ENCODE measurements at regions not wholly inside any gene's neighbourhood (a gene's known extent, or its start where the extent isn't known, plus 50 kb on each side); places are given as distances from the start of the nearest gene placed in this dataset.

DNA sequence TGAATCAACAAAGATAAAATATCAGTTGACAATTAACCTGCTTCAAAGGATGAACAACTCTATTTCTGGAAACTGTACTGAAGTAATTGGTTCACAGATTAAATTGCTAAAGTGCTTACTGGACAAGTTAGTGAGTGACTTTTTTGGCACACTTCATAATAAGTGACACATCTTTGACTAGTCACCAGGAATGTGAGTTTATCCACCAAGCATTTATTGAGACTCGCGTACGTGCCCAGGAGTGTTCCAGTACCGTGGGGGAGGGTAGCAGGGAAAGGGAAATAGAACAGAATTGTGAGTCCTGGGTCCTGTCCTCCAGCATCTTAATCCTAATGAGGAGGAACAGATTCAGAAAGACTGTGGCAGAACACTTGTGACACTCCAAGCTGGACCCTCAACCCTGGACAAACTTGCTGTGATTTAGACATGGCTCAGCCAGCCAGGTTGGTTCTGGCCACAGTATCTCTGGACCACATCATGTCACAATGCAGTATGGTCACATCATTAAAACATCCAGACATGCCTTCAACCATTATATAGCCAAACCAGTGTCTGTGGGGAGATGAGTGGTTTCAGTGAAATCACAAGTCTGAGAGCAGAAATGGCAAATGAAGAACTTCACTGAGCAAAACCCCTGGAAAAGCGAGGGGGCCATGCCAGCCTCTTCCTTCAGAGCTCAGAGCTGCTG lies 623.1 kb downstream of the BNC2 start:
- no peak overlapping the region for H3K27ac Mint-ChIP-seq
- no peaks in the 10 kb centered on the region for H3K36me3 Mint-ChIP-seq (ENCODE audit: low read depth)
- no peaks in the 10 kb centered on the region for H3K4me1 Mint-ChIP-seq (ENCODE audit: low read depth)
- no peak overlapping the region for H3K4me3 Mint-ChIP-seq
- H3K27me3 Mint-ChIP-seq (ENCODE audit: low read depth), result no peaks in the 10 kb centered on the region
- no peaks in the 10 kb centered on the region for H3K9me3 Mint-ChIP-seq

DNA sequence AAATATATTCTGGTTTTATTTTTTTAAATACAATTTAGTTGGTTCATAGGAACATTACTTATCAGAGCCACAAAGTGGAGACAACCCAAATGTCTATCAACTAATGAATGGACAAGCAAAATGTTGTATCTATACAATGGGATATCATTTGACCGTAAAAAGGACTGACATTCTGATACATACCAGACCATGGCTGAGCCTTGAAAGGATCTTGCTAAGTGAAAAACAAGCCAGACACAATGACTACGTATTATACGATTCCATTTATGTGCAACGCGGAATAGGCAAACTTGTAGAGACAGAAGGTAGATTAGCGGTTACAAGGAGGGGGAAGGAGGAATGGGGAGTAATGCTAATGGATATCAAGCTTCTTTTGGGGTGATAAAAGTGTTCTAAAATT lies 621.6 kb downstream of the BNC2 start:
- H3K4me3 Mint-ChIP-seq, result no peak overlapping the region
- no peaks in the 10 kb centered on the region for H3K27me3 Mint-ChIP-seq (ENCODE audit: low read depth)
- H3K36me3 Mint-ChIP-seq (ENCODE audit: low read depth), result no peaks in the 10 kb centered on the region
- no peaks in the 10 kb centered on the region for H3K4me1 Mint-ChIP-seq (ENCODE audit: low read depth)
- H3K9me3 Mint-ChIP-seq, result no peaks in the 10 kb centered on the region
- H3K27ac Mint-ChIP-seq, result no peak overlapping the region

DNA sequence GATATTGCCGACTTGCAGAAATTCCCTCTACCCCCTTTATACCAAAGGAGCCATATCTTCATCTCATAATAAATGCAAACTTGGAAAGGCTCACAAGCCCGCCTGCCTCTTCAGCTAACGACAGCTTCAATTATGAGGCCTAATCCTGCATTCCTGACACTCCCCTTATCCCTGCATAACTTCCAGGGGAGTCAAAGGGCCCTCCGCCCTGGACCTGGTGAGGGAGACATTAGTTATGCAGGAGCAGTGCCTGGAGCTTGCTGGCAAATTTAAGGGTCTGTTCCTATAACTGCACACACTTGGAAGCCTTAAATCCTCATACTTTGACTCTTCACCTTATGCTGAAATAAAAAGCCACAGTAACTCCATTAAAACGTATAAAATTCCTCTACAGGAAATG lies 617.9 kb downstream of the BNC2 start:
- H3K27me3 Mint-ChIP-seq (ENCODE audit: low read depth), result no peaks in the 10 kb centered on the region
- H3K9me3 Mint-ChIP-seq, result no peaks in the 10 kb centered on the region

DNA sequence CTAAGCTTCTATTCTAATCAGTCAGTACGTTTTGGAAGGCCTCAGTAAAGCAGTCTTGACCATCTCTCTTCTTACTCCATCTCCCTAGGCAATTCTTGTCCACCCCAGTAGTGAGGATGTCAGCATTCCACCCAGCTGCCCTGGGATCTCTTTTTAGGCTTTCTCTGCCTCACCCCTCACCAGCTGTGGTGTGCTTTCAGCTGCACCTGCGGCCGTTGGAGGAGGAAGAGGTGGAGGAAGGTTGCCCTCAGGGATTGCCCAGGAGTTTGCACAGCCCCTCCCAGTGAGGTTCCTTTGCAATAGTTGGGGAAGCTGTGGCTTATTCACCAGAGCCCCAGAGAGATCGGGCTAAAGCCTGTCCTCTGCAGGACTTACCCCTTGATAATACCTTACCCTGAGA lies 615.8 kb downstream of the BNC2 start:
- no peaks in the 10 kb centered on the region for H3K9me3 Mint-ChIP-seq
- H3K4me1 Mint-ChIP-seq (ENCODE audit: low read depth), result no peaks in the 10 kb centered on the region
- no peak overlapping the region for H3K4me3 Mint-ChIP-seq
- no peaks in the 10 kb centered on the region for H3K36me3 Mint-ChIP-seq (ENCODE audit: low read depth)
- H3K27ac Mint-ChIP-seq, result no peak overlapping the region
- no peaks in the 10 kb centered on the region for H3K27me3 Mint-ChIP-seq (ENCODE audit: low read depth)

More for the DNA sequence above, 617.9 kb downstream of the BNC2 start:
- no peak overlapping the region for H3K4me3 Mint-ChIP-seq
- no peak overlapping the region for H3K27ac Mint-ChIP-seq
- H3K36me3 Mint-ChIP-seq (ENCODE audit: low read depth), result no peaks in the 10 kb centered on the region
- H3K4me1 Mint-ChIP-seq (ENCODE audit: low read depth), result no peaks in the 10 kb centered on the region

DNA sequence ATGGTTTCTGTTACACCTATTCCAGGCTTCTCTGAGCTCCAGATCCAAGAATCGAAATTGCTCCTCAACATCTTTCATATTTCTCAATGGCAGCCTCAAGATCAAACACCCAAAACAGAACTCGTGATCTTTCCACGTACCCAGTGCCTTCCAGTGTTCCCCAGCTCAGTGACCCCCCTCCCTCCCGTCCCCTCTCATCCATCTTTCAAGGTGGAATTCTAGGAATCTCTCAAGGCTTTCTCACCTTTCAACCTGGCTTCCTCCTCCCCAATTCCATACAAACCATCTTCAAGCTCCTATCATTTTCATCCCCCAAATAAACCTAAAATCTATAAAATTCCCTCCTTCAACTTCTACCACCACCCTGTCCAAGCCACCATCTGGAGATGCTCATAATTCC lies 615.3 kb downstream of the BNC2 start:
- no peaks in the 10 kb centered on the region for H3K36me3 Mint-ChIP-seq (ENCODE audit: low read depth)
- no peaks in the 10 kb centered on the region for H3K27me3 Mint-ChIP-seq (ENCODE audit: low read depth)
- no peaks in the 10 kb centered on the region for H3K4me1 Mint-ChIP-seq (ENCODE audit: low read depth)
- H3K27ac Mint-ChIP-seq, result no peak overlapping the region
- no peak overlapping the region for H3K4me3 Mint-ChIP-seq
- no peaks in the 10 kb centered on the region for H3K9me3 Mint-ChIP-seq

DNA sequence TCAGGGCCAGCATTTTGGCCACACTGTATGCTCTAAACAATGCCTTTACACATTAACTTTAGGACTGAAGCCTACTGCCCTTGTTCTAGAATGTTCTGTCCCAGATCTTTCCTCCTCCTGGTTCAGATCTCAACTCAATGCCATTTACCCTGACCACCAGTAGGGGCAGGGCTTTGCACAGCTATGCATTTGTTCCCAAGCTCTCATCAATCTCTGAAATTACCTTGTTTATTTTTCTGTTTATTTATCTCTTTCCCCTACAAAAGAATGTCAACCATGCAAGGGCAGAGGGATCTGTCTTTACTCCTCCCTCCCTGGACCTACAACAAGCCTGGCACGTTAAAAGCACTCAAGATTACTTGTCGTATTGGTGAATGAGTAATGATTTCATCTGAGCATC lies 612.9 kb downstream of the BNC2 start:
- no peaks in the 10 kb centered on the region for H3K4me1 Mint-ChIP-seq (ENCODE audit: low read depth)
- no peaks in the 10 kb centered on the region for H3K36me3 Mint-ChIP-seq (ENCODE audit: low read depth)
- H3K4me3 Mint-ChIP-seq, result no peak overlapping the region
- H3K27ac Mint-ChIP-seq, result no peak overlapping the region
- no peaks in the 10 kb centered on the region for H3K27me3 Mint-ChIP-seq (ENCODE audit: low read depth)
- H3K9me3 Mint-ChIP-seq, result no peaks in the 10 kb centered on the region

DNA sequence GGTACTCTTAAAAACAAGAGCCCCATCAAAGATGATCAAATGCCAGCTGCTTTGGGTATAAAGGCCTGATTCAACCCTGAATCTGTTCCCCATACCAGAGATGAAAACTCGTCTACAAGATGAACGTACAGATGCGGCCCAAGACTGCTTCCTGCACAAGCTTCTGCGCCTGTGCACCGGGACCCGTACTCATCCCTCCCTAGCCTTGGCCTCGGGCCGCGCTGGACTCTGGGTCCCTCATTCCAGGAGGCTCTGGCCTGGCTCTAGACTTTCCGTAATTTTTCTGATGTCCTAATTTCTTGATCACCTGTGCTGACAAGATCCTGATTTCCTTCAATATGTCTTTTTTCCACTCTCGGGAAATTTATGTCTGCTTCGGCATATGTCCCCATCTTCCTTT lies 612.3 kb downstream of the BNC2 start:
- Mint-ChIP-seq H3K9me3 (no peaks in the 10 kb centered on the region), H3K4me1 (ENCODE audit: low read depth) (no peaks in the 10 kb centered on the region), H3K36me3 (ENCODE audit: low read depth) (no peaks in the 10 kb centered on the region), H3K27me3 (ENCODE audit: low read depth) (no peaks in the 10 kb centered on the region), H3K4me3 (no peak overlapping the region), H3K27ac (no peak overlapping the region)

DNA sequence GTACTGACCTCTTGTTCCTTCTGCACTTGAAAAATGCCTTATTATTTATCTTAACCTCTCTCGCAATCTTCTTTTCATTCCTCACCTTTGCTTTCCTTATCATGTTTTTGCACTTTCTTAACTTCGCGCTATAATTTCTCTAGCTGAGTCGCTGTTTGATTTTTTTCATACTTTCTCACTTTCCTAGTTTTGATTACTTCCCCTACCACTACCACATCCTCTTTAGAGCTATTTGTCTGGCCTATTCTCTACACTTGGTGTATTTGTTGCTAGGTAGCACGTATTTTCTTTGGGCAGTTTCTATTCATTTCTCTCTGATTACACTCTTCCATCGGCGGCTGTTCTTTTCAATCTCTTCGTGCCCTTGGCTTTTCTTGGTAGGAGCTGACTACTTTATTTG lies 611.8 kb downstream of the BNC2 start:
- no peaks in the 10 kb centered on the region for H3K4me1 Mint-ChIP-seq (ENCODE audit: low read depth)
- no peak overlapping the region for H3K27ac Mint-ChIP-seq
- H3K27me3 Mint-ChIP-seq (ENCODE audit: low read depth), result no peaks in the 10 kb centered on the region
- no peak overlapping the region for H3K4me3 Mint-ChIP-seq
- no peaks in the 10 kb centered on the region for H3K9me3 Mint-ChIP-seq
- H3K36me3 Mint-ChIP-seq (ENCODE audit: low read depth), result no peaks in the 10 kb centered on the region

DNA sequence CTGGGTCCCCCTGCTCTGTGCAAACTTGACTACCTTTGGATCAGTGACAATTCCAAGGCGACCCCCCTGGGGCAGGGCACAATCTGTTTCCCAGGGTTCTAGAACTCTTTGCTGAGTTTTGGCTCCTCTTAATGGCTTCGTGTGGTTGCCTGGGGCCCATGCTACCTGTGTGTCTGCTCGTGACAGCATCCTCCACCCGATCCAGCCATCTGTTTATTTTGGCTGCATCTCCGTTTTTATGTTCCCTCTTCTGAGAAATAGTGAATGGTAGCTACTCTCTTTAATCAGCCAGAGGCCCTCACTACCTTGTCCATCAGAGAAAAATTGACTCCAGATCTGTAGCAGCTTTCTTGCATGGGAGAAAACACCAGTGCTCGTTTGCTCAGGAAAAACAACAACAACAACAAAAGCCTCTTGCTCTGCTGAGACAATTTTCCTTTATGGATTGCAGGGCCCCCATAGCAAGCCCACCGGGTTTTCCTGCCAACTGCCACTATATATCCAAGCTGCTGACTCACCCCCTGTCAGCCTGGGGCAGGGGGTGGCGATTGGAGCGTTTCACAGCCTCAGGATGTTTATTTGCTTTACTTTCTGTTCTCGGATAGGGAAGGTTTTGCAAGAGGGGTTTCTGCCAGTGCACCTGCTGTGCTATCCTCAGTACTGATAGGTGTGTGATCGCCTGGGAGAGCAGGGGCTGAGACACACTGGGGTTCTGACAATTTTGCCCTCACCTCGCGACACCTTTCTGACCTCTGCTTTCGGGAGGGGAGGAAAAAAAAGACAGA lies 607.8 kb downstream of the BNC2 start:
- no peaks in the 10 kb centered on the region for H3K4me1 Mint-ChIP-seq (ENCODE audit: low read depth)
- peaks cover 6% of the 10 kb centered on the region for H3K9me3 Mint-ChIP-seq
- no peak overlapping the region for H3K27ac Mint-ChIP-seq
- H3K4me3 Mint-ChIP-seq, result no peak overlapping the region
- no peaks in the 10 kb centered on the region for H3K36me3 Mint-ChIP-seq (ENCODE audit: low read depth)
- H3K27me3 Mint-ChIP-seq (ENCODE audit: low read depth), result no peaks in the 10 kb centered on the region

DNA sequence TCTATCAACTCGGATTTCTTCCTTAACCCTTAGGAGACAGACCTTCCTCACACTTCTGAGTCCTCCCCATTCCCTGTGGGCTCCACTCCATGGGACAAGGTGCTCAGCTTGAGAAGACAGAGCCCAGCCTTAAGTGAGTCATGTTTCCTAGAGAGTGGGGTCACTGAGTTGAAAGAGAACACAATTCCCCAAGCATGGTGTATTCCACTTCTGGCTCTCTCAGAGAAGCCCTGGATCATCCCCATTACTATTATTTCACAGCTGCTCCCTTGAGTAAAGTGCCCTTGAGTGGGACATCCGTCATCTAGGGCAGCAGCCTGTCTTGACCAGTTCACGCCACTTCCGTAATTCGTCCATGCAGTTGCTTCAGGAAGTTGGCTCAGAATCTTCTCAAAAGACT lies 604.8 kb downstream of the BNC2 start:
- Mint-ChIP-seq H3K27me3 (ENCODE audit: low read depth) (no peaks in the 10 kb centered on the region), H3K27ac (no peak overlapping the region), H3K4me3 (no peak overlapping the region)

DNA sequence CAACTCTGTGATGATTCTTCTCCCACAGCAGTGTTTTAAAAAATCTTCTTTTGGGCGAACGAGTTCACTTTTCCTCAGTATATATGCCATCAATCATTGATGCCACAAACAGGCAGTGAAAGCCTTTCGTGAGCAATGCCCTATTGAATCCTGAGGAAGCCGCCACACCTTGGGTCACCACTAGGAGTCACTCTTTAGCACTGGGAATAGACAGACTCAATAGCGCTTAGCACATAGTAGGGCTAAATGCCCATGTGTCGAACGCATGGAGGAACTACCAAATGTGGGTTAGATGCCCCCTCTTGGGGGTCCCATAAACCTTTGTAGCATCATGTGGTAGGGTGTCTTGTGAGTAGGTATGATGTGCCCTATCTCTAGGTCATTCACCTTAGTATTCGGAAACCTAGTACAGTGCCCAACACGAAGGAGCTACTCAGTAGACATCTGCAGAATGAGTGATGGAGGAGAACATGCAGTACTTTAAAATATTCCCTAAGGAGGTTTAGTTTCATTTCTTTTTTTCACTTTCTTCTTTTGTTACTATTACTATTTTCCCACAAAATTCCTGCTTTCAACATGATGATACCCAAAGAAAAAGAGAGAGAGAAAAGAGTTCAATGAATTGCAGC lies 603.7 kb downstream of the BNC2 start:
- Mint-ChIP-seq H3K4me1 (ENCODE audit: low read depth) (no peaks in the 10 kb centered on the region), H3K4me3 (no peak overlapping the region), H3K36me3 (ENCODE audit: low read depth) (no peaks in the 10 kb centered on the region), H3K27ac (no peak overlapping the region), H3K27me3 (ENCODE audit: low read depth) (no peaks in the 10 kb centered on the region), H3K9me3 (peaks cover 6% of the 10 kb centered on the region)

More for the DNA sequence above, 604.8 kb downstream of the BNC2 start:
- no peaks in the 10 kb centered on the region for H3K36me3 Mint-ChIP-seq (ENCODE audit: low read depth)
- peaks cover 6% of the 10 kb centered on the region for H3K9me3 Mint-ChIP-seq
- H3K4me1 Mint-ChIP-seq (ENCODE audit: low read depth), result no peaks in the 10 kb centered on the region

DNA sequence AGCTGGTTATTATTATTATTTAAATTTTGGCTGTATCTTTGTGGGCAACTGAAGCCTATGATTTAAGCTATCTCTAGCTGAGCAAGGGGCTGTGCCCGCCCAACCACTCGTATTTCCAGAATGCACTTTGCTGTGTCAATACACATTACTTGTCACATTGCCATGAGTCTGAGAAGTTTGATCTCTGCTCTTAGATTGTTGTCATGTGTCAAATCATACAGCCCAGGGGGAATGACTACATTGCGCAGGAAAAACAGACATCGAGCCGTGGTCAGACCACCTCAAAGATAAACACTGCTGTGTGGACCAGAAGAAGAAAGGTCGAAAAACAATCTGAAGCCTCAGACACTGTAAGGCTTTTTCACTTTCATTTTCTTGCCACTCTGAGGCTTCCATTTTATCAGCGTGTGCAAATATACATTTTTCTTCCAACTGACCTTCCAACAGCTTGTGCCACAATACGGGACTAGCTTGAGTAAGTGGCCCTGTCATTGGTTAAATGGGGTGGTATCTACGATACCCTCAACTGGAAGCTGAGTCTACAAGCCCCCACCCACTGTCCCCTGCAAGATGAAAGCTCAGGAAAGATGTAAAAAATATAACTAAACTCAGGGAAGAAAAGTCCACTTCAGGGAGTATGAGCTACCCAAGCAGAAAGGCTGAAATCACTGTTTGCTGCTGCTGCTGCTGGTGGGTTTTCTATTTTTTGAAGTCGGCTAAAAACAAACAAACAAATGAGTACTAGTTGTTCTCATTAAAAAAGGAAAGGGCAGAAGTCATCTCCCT lies 603.0 kb downstream of the BNC2 start:
- Mint-ChIP-seq H3K27ac (no peak overlapping the region), H3K36me3 (ENCODE audit: low read depth) (no peaks in the 10 kb centered on the region), H3K9me3 (peaks cover 6% of the 10 kb centered on the region), H3K4me1 (ENCODE audit: low read depth) (no peaks in the 10 kb centered on the region), H3K27me3 (ENCODE audit: low read depth) (no peaks in the 10 kb centered on the region), H3K4me3 (no peak overlapping the region)

DNA sequence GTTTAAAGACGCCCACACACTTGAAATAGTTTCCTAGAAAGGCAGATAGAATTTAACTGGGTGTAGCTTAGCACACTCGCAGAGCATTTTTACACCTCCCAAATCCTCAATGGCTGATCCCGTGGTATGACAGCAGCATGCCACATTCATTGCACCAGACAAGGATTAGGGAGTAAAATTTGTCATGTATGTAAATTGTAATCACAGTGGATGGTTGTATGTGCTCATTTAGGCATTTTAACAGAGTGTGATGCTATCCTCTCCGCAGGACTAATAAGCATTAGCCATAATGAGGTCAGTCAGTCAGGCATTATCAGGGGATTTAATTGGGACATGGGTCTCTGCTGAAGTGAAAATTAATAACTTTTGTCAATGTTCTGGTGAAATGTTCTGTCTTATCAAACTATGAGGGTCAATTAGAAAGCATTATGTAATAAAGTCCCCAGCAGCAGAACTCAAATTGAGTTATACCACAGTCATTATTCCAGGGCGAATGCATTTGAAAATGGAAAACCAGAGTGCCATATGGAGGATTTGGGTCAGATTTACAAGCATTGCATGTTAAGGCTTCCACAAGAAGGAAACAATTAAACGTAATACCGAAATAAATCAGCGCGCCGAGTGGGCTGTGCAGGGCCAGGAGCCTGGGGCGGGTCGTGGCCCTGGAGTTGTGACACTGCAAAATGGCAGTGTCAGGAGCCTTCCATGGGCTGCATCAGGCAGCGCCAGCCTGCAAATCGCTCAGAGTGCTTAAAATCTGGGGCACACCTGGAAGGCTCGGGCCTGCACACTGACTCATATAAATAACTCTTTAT lies 602.2 kb downstream of the BNC2 start:
- Mint-ChIP-seq H3K9me3 (peaks cover 6% of the 10 kb centered on the region), H3K4me3 (no peak overlapping the region), H3K4me1 (ENCODE audit: low read depth) (no peaks in the 10 kb centered on the region), H3K36me3 (ENCODE audit: low read depth) (no peaks in the 10 kb centered on the region), H3K27me3 (ENCODE audit: low read depth) (no peaks in the 10 kb centered on the region), H3K27ac (no peak overlapping the region)

DNA sequence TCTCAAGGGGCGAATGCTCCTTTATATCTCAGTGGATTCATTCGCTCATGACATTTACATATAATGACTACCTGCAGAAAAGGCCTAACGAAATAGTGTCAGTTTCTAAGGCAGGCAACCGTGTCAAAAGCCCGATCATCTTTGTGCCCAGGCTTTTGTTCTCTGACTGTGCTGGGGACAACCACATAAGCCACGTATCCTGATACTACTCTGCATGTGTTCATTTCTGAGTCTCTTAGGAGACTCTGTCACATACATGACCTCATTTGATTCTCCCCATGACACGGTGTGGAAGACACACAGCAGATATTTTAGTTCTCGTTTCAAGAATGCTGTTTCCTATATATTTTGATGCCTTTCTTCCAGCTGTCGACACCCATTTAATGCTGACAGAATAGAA lies 598.5 kb downstream of the BNC2 start:
- Mint-ChIP-seq H3K4me3 (no peak overlapping the region), H3K36me3 (ENCODE audit: low read depth) (no peaks in the 10 kb centered on the region), H3K4me1 (ENCODE audit: low read depth) (no peaks in the 10 kb centered on the region), H3K9me3 (no peaks in the 10 kb centered on the region), H3K27ac (no peak overlapping the region), H3K27me3 (ENCODE audit: low read depth) (no peaks in the 10 kb centered on the region)

Measured in T-helper 1 cell treated with Interleukin-12 subunit alpha and Interleukin-12 subunit beta and Interleukin-4 antibody, amounts not matched to agents 30 μg/mL and 1 μg/mL, for 36 hours (primary cell).